Uterus (tissue), 3 donors: ENCODE measurements at regions not wholly inside any gene's neighbourhood (a gene's known extent, or its start where the extent isn't known, plus 50 kb on each side); places are given as distances from the start of the nearest gene placed in this dataset.

Experiments used
- DNase-seq, 2 donors: peaks; one replicate each; pipeline ENCODE4 v3.0.0-alpha.2; 2019 to 2020
- H3K27ac ChIP-seq, 2 donors: fragments of 200-600 bp; sonication (generic); 1 replicate in 1 of 2; 2 replicates in 1 of 2; pipeline ENCODE4 v1.5.1; 2016 to 2018
- H3K27me3 ChIP-seq, 2 donors: fragments of 200-600 bp; sonication (generic); one replicate each; pipeline ENCODE4 v1.5.1; 2018 to 2019; ENCODE audit warnings: control low read depth in 1 of 2
- H3K36me3 ChIP-seq, 2 donors: fragments of 200-600 bp; sonication (generic); one replicate each; pipeline ENCODE4 v1.5.1; 2019; ENCODE audit warnings: control low read depth in 1 of 2
- H3K4me1 ChIP-seq, 2 donors: fragments of 200-600 bp; sonication (generic); one replicate each; pipeline ENCODE4 v1.5.1; 2018 to 2019; ENCODE audit warnings: control low read depth in 1 of 2
- H3K4me3 ChIP-seq, 2 donors: fragments of 200-600 bp; sonication (generic); 1 replicate in 1 of 2; 2 replicates in 1 of 2; pipeline ENCODE4 v1.5.1; 2018 to 2019; ENCODE audit warnings: mild to moderate bottlenecking in 1 of 2
- H3K9me3 ChIP-seq, 2 donors: fragments of 200-600 bp; sonication (generic); one replicate each; pipeline ENCODE4 v1.5.1; 2019; ENCODE audit warnings: control low read depth in 1 of 2
- POLR2A ChIP-seq, 2 donors: fragments of 450-650 bp; IDR thresholded peaks; one replicate each; pipeline ENCODE4 v1.6.1; 2016; ENCODE audit warnings: antibody characterized with exemption in 2 of 2, mild to moderate bottlenecking in 1 of 2, moderate library complexity in 1 of 2
- intact Hi-C: fragments of 100-400 bp; cut with DNase I; formaldehyde crosslinking; loops from one replicate; pipeline ENCODE4 v1.15.1; 2023; ENCODE audit warnings: low total_unique reads
- TF ChIP-seq, protein P1 (sequence below), 4 experiments: fragments of 200-600 bp in 2 of 4; fragments of 450-650 bp in 2 of 4; sonication (generic) in 2 of 4; IDR thresholded peaks; one replicate each; pipeline ENCODE4 v1.5.1; 2016 to 2019; ENCODE audit warnings: antibody characterized with exemption in 4 of 4, mild to moderate bottlenecking in 2 of 4, moderate library complexity in 1 of 4
- donor health status: DM: yes; HTN: yes; CAD: no.

DNA sequence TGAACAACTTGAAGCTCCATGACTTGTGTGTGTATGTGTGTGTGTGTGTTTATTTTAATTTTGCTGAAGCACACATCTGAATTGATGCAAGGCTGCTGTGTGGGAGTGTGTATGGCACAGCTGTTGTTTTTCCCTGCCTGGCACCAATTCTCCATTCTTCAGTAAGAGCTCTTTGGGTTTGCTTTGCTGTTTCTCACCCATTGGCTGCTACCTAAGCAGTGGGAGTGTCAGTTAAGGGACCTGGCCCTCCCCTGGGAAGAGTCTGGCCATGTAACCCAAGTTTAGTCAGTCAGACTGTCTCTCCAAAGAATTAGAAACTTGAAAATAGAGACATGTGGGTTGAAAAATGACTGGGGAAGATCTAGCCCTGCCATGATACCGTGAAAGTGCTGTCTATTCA lies 126.2 kb upstream of the SYNPR start:
- H3K27me3 ChIP-seq: no peaks in the 10 kb centered on the region
- TF ChIP-seq, protein P1, sequence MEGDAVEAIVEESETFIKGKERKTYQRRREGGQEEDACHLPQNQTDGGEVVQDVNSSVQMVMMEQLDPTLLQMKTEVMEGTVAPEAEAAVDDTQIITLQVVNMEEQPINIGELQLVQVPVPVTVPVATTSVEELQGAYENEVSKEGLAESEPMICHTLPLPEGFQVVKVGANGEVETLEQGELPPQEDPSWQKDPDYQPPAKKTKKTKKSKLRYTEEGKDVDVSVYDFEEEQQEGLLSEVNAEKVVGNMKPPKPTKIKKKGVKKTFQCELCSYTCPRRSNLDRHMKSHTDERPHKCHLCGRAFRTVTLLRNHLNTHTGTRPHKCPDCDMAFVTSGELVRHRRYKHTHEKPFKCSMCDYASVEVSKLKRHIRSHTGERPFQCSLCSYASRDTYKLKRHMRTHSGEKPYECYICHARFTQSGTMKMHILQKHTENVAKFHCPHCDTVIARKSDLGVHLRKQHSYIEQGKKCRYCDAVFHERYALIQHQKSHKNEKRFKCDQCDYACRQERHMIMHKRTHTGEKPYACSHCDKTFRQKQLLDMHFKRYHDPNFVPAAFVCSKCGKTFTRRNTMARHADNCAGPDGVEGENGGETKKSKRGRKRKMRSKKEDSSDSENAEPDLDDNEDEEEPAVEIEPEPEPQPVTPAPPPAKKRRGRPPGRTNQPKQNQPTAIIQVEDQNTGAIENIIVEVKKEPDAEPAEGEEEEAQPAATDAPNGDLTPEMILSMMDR (IDR thresholded peaks at IDR 0.05): no peak
- TF ChIP-seq POLR2A (IDR thresholded peaks at IDR 0.05): no peak
- no peaks in the 10 kb centered on the region for H3K4me1 ChIP-seq
- H3K36me3 ChIP-seq: no peaks in the 10 kb centered on the region
- H3K9me3 ChIP-seq: no peaks in the 10 kb centered on the region
- no peak overlapping the region for H3K27ac ChIP-seq
- no peak overlapping the region for H3K4me3 ChIP-seq
- intact Hi-C loops: no loop called here
- no peak for DNase-seq

DNA sequence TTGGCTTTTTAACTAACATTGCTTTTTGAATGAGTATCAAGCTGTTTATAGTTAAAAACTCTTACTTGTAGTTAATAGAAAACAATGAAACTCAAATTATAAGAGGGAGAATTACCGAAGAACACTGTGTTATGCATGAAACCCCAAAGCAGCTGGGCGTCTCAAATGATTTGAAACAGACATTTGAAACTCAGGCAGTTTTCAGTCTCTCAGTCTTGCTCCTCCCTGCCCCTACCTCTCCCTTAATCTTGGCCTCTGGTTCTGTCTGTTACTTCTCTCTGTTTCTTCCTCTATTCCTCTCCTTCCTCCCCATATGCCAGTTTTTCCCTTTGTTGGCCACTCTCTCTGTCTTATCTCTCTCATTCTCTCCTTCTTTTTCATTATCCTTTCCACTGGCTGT lies 118.3 kb upstream of the SYNPR start:
- intact Hi-C loops: no loop called here
- DNase-seq: no peak
- TF ChIP-seq POLR2A (IDR thresholded peaks at IDR 0.05): no peak
- TF ChIP-seq, protein P1 (IDR thresholded peaks at IDR 0.05): no peak
- Histone ChIP-seq H3K27me3 (no peaks in the 10 kb centered on the region), H3K9me3 (no peaks in the 10 kb centered on the region), H3K27ac (no peak overlapping the region), H3K36me3 (no peaks in the 10 kb centered on the region), H3K4me1 (no peaks in the 10 kb centered on the region), H3K4me3 (no peak overlapping the region)

DNA sequence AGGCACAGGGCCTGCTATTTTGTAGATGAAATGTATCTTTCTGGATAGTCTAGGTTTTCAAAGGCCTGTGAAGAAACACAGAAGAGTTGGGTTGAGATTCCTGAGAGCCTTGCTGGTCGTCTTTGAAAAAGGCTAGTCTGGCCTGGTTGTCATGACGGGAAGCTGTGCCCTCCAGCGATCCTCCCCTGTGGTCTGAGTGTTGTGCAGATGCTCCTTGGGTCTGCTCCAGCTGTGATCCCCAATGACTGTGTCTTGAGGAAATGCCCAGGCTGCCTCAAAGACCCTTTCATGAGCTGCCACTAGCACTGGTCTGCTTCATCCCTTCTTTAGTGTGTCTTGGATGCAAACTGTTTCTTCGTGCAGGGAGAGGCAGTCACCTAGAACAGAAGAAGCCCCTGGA lies 111.0 kb upstream of the SYNPR start:
- Histone ChIP-seq H3K36me3 (no peaks in the 10 kb centered on the region), H3K27ac (no peak overlapping the region), H3K9me3 (no peaks in the 10 kb centered on the region), H3K4me1 (no peaks in the 10 kb centered on the region), H3K4me3 (no peak overlapping the region), H3K27me3 (no peaks in the 10 kb centered on the region)
- no peak for DNase-seq
- TF ChIP-seq, protein P1 (IDR thresholded peaks at IDR 0.05): no peak
- TF ChIP-seq POLR2A (IDR thresholded peaks at IDR 0.05): no peak
- intact Hi-C loops: no loop called here

DNA sequence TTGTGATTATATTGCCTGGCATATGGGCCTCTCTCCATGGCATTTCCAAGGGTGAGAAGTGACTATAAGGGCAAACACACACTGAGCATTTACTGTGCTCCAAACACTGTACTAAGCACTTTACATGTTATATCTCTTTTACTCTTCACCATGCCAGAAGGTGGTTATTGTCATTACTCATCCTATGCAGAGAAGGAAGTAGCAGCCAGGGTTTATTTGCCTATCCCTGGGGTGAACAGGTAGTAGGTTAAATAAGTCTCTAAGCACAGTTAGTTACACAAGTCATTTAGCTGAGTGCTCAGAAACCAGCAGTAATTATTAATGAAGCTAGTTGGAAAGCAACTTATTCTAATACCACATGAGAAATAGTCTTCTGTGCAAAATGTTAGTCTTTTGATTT lies 109.9 kb upstream of the SYNPR start:
- no peak overlapping the region for H3K4me3 ChIP-seq
- no peaks in the 10 kb centered on the region for H3K4me1 ChIP-seq
- DNase-seq: no peak
- no peaks in the 10 kb centered on the region for H3K9me3 ChIP-seq
- H3K36me3 ChIP-seq: no peaks in the 10 kb centered on the region
- intact Hi-C loops: no loop called here
- no peak for TF ChIP-seq POLR2A (IDR thresholded peaks at IDR 0.05)
- TF ChIP-seq, protein P1 (IDR thresholded peaks at IDR 0.05): no peak
- H3K27ac ChIP-seq: no peak overlapping the region
- H3K27me3 ChIP-seq: no peaks in the 10 kb centered on the region

DNA sequence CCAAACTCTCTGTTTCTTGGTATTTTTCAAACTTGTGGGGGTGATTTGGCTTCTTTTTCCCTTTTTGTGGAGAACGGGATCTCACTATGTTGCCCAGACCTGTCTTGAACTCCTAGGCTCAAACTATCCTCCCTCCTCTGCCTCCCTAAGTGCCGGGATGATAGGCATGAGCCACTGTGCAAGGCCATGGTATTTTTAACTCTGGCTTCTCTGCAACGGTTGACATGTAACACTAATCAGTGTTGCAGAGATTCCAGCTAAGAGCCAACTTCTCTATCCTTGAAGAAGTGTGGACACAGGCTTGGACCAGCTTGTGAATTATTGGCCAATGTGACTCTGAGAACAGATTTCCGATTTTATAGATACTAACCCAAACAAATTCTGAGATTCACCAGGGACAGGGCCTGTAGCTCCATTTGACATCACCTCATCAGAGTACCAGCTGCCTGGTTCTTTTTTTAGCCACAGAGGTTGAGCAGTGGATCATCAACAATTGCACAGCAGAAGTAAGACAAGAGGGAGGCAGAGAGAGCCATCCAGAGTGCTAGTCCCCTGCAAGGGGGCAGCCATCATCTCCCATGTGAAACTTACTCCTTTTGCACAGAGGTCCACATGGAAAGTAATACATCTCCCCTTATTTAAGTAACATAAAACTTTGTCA lies 98.1 kb upstream of the SYNPR start:
- Histone ChIP-seq H3K4me1 (no peaks in the 10 kb centered on the region), H3K27ac (no peak overlapping the region), H3K36me3 (no peaks in the 10 kb centered on the region), H3K4me3 (no peak overlapping the region), H3K9me3 (no peaks in the 10 kb centered on the region), H3K27me3 (no peaks in the 10 kb centered on the region)
- intact Hi-C loops: no loop called here
- DNase-seq: no peak
- TF ChIP-seq, protein P1 (IDR thresholded peaks at IDR 0.05): no peak
- no peak for TF ChIP-seq POLR2A (IDR thresholded peaks at IDR 0.05)
